SK-N-SH (cell line): ENCODE measurements at regions not wholly inside any gene's neighbourhood (a gene's known extent, or its start where the extent isn't known, plus 50 kb on each side); places are given as distances from the start of the nearest gene placed in this dataset.

Source experiments
- CTCF ChIA-PET: fragments of 300-600, 350-600 bp; formaldehyde crosslinking; extraction: SDS; loops from one replicate; lab custom pipeline; 2021; lab: Yijun Ruan, JAX
- POLR2A ChIA-PET: fragments of 350-600 bp; sonication (Branson Sonifier 250); formaldehyde crosslinking; extraction: SDS; loops from one replicate; lab custom pipeline; 2020; ENCODE audit warnings: antibody characterized with exemption, inconsistent platforms; lab: Yijun Ruan, JAX
- DNase-seq: peaks from one replicate; pipeline ENCODE4 v3.0.0; 2012
- H2AFZ ChIP-seq: fragments of 200-600 bp; sonication (generic); 2 replicates; pipeline ENCODE4 v1.8.1; 2016; ENCODE audit warnings: antibody characterized with exemption, mild to moderate bottlenecking, low read depth
- H3F3A ChIP-seq: fragments of 200-600 bp; sonication (generic); replicated peaks from 2 replicates; pipeline ENCODE3; 2016; ENCODE audit warnings: antibody characterized with exemption, mild to moderate bottlenecking; ENCODE audit not compliant: insufficient read depth
- H3K27ac ChIP-seq, 2 experiments: fragments of 200-500 bp in 1 of 2; fragments of 200-600 bp in 1 of 2; sonication (Bioruptor generic) in 1 of 2; sonication (generic), shearing (Covaris generic) in 1 of 2; 2 replicates each; pipeline versions ENCODE4 v1.5.1 to v1.6.1; 2014 to 2016; ENCODE audit warnings: low read depth in 2 of 2, inconsistent platforms in 1 of 2, low read length in 1 of 2, mild to moderate bottlenecking in 1 of 2, mixed read lengths in 1 of 2
- H3K27me3 ChIP-seq: fragments of 200-600 bp; sonication (generic), shearing (Covaris generic); 2 replicates; pipeline ENCODE4 v1.6.1; 2016; ENCODE audit warnings: mixed run types; ENCODE audit not compliant: insufficient read depth
- H3K36me3 ChIP-seq, 2 experiments: fragments of 200-500 bp in 1 of 2; fragments of 200-600 bp in 1 of 2; sonication (Bioruptor generic) in 1 of 2; sonication (generic) in 1 of 2; replicated peaks in 1 of 2; 2 replicates each; pipeline versions ENCODE3 to v1.5.1; 2014 to 2016; ENCODE audit warnings: low read length in 1 of 2, mild to moderate bottlenecking in 1 of 2; ENCODE audit not compliant: insufficient read depth in 2 of 2, control insufficient read depth in 1 of 2
- H3K4me1 ChIP-seq, 2 experiments: fragments of 200-500 bp in 1 of 2; fragments of 200-600 bp in 1 of 2; sonication (Bioruptor generic) in 1 of 2; sonication (generic), shearing (Covaris generic) in 1 of 2; 2 replicates each; pipeline versions ENCODE4 v1.5.1 to v1.6.1; 2014 to 2016; ENCODE audit warnings: low read depth in 1 of 2, low read length in 1 of 2, mixed run types in 1 of 2; ENCODE audit not compliant: insufficient read depth in 2 of 2, control insufficient read depth in 1 of 2
- H3K4me2 ChIP-seq: fragments of 200-600 bp; sonication (generic), shearing (Covaris generic); 2 replicates; pipeline ENCODE4 v1.6.1; 2017; ENCODE audit warnings: mixed run types
- H3K4me3 ChIP-seq, 2 experiments: fragments of 200-500 bp in 1 of 2; fragments of 200-600 bp in 1 of 2; sonication (Bioruptor generic) in 1 of 2; sonication (generic), shearing (Covaris generic) in 1 of 2; 2 replicates each; pipeline versions ENCODE4 v1.5.1 to v1.8.1; 2014 to 2016; ENCODE audit warnings: low read depth in 2 of 2, inconsistent platforms in 1 of 2, low read length in 1 of 2, mild to moderate bottlenecking in 1 of 2, mixed read lengths in 1 of 2, moderate library complexity in 1 of 2
- H3K79me2 ChIP-seq: fragments of 200-600 bp; sonication (generic); 2 replicates; pipeline ENCODE4 v1.8.1; 2017; ENCODE audit warnings: mild to moderate bottlenecking; ENCODE audit not compliant: insufficient read depth
- H3K9ac ChIP-seq: fragments of 200-600 bp; sonication (generic); 2 replicates; pipeline ENCODE4 v1.6.1; 2017; ENCODE audit warnings: mixed run types
- H3K9me2 ChIP-seq: fragments of 200-600 bp; sonication (generic); 2 replicates; pipeline ENCODE4 v1.6.1; 2017; ENCODE audit warnings: mixed run types
- H3K9me3 ChIP-seq: fragments of 200-600 bp; sonication (generic); 2 replicates; pipeline ENCODE4 v1.6.1; 2017; ENCODE audit warnings: mixed run types, mild to moderate bottlenecking, moderate library complexity
- H4K20me1 ChIP-seq: fragments of 200-600 bp; sonication (generic); 2 replicates; pipeline ENCODE4 v1.6.1; 2017; ENCODE audit warnings: mild to moderate bottlenecking, mixed run types; ENCODE audit not compliant: insufficient read depth
- FOXJ3 ChIP-seq: sonication (generic); formaldehyde crosslinking; IDR thresholded peaks from 2 replicates; pipeline ENCODE4 v1.5.1; 2020; ENCODE audit warnings: mild to moderate bottlenecking, missing genetic modification reagents
- FOXM1 ChIP-seq: IDR thresholded peaks from 2 replicates; pipeline ENCODE4 v1.4.0; 2012; ENCODE audit warnings: low read depth, mild to moderate bottlenecking
- NFIC ChIP-seq: IDR thresholded peaks from 2 replicates; pipeline ENCODE4 v1.4.0; 2012; ENCODE audit warnings: borderline replicate concordance
- PBX3 ChIP-seq: IDR thresholded peaks from 2 replicates; pipeline ENCODE4; 2012
- RAD21 ChIP-seq: IDR thresholded peaks from 2 replicates; pipeline ENCODE4 v1.6.1; 2012; ENCODE audit warnings: mild to moderate bottlenecking, low read length
- SIN3A ChIP-seq: IDR thresholded peaks from 2 replicates; pipeline ENCODE4 v1.6.1; 2012; ENCODE audit warnings: low read depth, mild to moderate bottlenecking, low read length, moderate library complexity, borderline replicate concordance
- SMC3 ChIP-seq: IDR thresholded peaks from 2 replicates; pipeline ENCODE4 v1.6.1; 2012; ENCODE audit warnings: low read depth, low read length, improper control_type of control experiment
- TAF1 ChIP-seq: IDR thresholded peaks from 2 replicates; pipeline ENCODE4 v1.6.1; 2012; ENCODE audit warnings: low read depth, mild to moderate bottlenecking, low read length, moderate library complexity, borderline replicate concordance
- YY1 ChIP-seq: IDR thresholded peaks from 2 replicates; pipeline ENCODE4 v1.4.0; 2012; ENCODE audit warnings: low read depth, mild to moderate bottlenecking
- WGBS: methylation state at CpG from one replicate; pipeline ENCODE4 v1.1.6; 2017; ENCODE audit warnings: low lambda C conversion rate; 5-methylcytosine and 5-hydroxymethylcytosine counted together
- TF ChIP-seq, protein P1 (sequence below): fragments of 150-350 bp; IDR thresholded peaks from 2 replicates; pipeline ENCODE4 v1.6.1; 2016; ENCODE audit warnings: mild to moderate bottlenecking, low read depth, low read length
- TF ChIP-seq, protein P2 (sequence below): fragments of 200-600 bp; sonication (generic); IDR thresholded peaks from 2 replicates; pipeline ENCODE4 v1.6.1; 2017; ENCODE audit warnings: antibody characterized with exemption, mild to moderate bottlenecking, moderate library complexity
- TF ChIP-seq, protein P3 (sequence below): IDR thresholded peaks from 2 replicates; pipeline ENCODE4 v1.6.1; 2012; ENCODE audit warnings: mild to moderate bottlenecking, low read depth, low read length, moderate library complexity

GRCh38 chr16:80318107-80318506 lies 222.7 kb upstream of the DYNLRB2 start:
- no peak overlapping the region for H3K4me3 ChIP-seq
- DNase-seq, result no peak
- H3K27me3 ChIP-seq, result no peaks in the 10 kb centered on the region
- WGBS, result 65% methylated on average over 1 of the region's 1 CpG
- no peaks in the 10 kb centered on the region for H3K9me3 ChIP-seq
- no peaks in the 10 kb centered on the region; a peak in 1 of 4 replicates for H3K4me1 ChIP-seq
- H4K20me1 ChIP-seq, result no peaks in the 10 kb centered on the region
- no peaks in the 10 kb centered on the region for H3F3A ChIP-seq
- no peak overlapping the region for H3K9ac ChIP-seq
- no peak overlapping the region for H2AFZ ChIP-seq
- POLR2A ChIA-PET, result no interaction called here
- no peak overlapping the region for H3K4me2 ChIP-seq
- TF ChIP-seq TAF1 (no peak), RAD21 (no peak), SIN3A (no peak)
- TF ChIP-seq, all 33 proteins: peak for 0
- H3K36me3 ChIP-seq, result no peaks in the 10 kb centered on the region
- no peak overlapping the region for H3K27ac ChIP-seq
- H3K9me2 ChIP-seq, result no peaks in the 10 kb centered on the region
- CTCF ChIA-PET, result interaction anchor here (0.9 to 1.5 kb wide), 2 partner anchors 8 to 321 kb away, joined by 4 to 5 read pairs; no protein-coding TSS in a partner anchor
- H3K79me2 ChIP-seq, result no peaks in the 10 kb centered on the region

DNA sequence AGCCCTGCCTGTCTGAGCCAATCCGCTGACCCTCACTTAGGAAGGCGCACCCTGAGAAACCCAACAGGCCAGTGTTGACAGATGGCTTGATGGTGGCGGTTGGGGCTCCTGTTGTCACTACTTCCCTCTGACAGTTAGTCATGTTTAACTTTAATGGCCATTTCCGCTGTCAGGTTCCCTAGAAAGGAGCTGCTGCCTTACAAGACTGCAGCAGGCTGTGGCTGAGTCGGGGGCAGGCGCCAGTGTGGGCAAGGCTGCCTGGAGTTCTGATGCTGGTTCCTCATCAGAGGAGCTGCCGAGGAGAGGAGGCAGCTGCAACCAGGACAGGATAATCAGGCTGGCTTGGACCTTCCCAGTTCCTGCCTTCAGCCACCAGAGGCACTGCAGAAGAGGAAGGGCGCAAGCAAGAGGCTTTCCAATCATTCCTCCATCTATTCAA lies 223.2 kb upstream of the DYNLRB2 start:
- H3K9me3 ChIP-seq, result no peaks in the 10 kb centered on the region
- H3K4me1 ChIP-seq, result no peaks in the 10 kb centered on the region; a peak in 1 of 4 replicates
- 44% methylated on average over 7 of the region's 8 CpGs for WGBS
- H3K9me2 ChIP-seq, result no peaks in the 10 kb centered on the region
- no peak for TF ChIP-seq YY1
- no peak overlapping the region for H3K9ac ChIP-seq
- peak; percentile 27 for DNase-seq
- H3K4me3 ChIP-seq, result no peak overlapping the region
- no peaks in the 10 kb centered on the region for H3F3A ChIP-seq
- H3K79me2 ChIP-seq, result no peaks in the 10 kb centered on the region
- no peaks in the 10 kb centered on the region for H4K20me1 ChIP-seq
- no peaks in the 10 kb centered on the region for H3K36me3 ChIP-seq
- H3K27ac ChIP-seq, result no peak overlapping the region
- H2AFZ ChIP-seq, result no peak overlapping the region
- H3K27me3 ChIP-seq, result no peaks in the 10 kb centered on the region
- H3K4me2 ChIP-seq, result no peak overlapping the region
- ChIA-PET CTCF (interaction anchor here (0.9 to 1.5 kb wide), 3 partner anchors 8 to 321 kb away, joined by 4 to 5 read pairs (median 4); no protein-coding TSS in a partner anchor), POLR2A (no interaction called here)

GRCh38 chr16:80317116-80317515 lies 223.7 kb upstream of the DYNLRB2 start:
- Histone ChIP-seq H3K9me2 (no peaks in the 10 kb centered on the region), H3K36me3 (no peaks in the 10 kb centered on the region), H3K79me2 (no peaks in the 10 kb centered on the region), H3K9ac (no peak overlapping the region), H3K27ac (no peak overlapping the region), H4K20me1 (no peaks in the 10 kb centered on the region), H3K9me3 (no peaks in the 10 kb centered on the region), H2AFZ (no peak overlapping the region), H3K4me3 (no peak overlapping the region), H3K27me3 (no peaks in the 10 kb centered on the region), H3F3A (no peaks in the 10 kb centered on the region), H3K4me1 (no peaks in the 10 kb centered on the region; a peak in 1 of 4 replicates), H3K4me2 (no peak overlapping the region)
- ChIA-PET POLR2A (no interaction called here), CTCF (interaction anchor here (1.3 to 1.5 kb wide), 2 partner anchors 7 to 14 kb away, joined by 4 to 5 read pairs; no protein-coding TSS in a partner anchor)
- WGBS, result 24% methylated on average over 10 of the region's 10 CpGs
- DNase-seq, result no peak
- TF ChIP-seq, protein P1, sequence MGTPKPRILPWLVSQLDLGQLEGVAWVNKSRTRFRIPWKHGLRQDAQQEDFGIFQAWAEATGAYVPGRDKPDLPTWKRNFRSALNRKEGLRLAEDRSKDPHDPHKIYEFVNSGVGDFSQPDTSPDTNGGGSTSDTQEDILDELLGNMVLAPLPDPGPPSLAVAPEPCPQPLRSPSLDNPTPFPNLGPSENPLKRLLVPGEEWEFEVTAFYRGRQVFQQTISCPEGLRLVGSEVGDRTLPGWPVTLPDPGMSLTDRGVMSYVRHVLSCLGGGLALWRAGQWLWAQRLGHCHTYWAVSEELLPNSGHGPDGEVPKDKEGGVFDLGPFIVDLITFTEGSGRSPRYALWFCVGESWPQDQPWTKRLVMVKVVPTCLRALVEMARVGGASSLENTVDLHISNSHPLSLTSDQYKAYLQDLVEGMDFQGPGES, result no peak
- TF ChIP-seq TAF1 (no peak), SMC3 (no peak), NFIC (no peak), FOXJ3 (CRISPR knock-in tag) (no peak), PBX3 (no peak), FOXM1 (no peak)
- TF ChIP-seq, protein P2, sequence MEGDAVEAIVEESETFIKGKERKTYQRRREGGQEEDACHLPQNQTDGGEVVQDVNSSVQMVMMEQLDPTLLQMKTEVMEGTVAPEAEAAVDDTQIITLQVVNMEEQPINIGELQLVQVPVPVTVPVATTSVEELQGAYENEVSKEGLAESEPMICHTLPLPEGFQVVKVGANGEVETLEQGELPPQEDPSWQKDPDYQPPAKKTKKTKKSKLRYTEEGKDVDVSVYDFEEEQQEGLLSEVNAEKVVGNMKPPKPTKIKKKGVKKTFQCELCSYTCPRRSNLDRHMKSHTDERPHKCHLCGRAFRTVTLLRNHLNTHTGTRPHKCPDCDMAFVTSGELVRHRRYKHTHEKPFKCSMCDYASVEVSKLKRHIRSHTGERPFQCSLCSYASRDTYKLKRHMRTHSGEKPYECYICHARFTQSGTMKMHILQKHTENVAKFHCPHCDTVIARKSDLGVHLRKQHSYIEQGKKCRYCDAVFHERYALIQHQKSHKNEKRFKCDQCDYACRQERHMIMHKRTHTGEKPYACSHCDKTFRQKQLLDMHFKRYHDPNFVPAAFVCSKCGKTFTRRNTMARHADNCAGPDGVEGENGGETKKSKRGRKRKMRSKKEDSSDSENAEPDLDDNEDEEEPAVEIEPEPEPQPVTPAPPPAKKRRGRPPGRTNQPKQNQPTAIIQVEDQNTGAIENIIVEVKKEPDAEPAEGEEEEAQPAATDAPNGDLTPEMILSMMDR, result no peak
- TF ChIP-seq, protein P3, sequence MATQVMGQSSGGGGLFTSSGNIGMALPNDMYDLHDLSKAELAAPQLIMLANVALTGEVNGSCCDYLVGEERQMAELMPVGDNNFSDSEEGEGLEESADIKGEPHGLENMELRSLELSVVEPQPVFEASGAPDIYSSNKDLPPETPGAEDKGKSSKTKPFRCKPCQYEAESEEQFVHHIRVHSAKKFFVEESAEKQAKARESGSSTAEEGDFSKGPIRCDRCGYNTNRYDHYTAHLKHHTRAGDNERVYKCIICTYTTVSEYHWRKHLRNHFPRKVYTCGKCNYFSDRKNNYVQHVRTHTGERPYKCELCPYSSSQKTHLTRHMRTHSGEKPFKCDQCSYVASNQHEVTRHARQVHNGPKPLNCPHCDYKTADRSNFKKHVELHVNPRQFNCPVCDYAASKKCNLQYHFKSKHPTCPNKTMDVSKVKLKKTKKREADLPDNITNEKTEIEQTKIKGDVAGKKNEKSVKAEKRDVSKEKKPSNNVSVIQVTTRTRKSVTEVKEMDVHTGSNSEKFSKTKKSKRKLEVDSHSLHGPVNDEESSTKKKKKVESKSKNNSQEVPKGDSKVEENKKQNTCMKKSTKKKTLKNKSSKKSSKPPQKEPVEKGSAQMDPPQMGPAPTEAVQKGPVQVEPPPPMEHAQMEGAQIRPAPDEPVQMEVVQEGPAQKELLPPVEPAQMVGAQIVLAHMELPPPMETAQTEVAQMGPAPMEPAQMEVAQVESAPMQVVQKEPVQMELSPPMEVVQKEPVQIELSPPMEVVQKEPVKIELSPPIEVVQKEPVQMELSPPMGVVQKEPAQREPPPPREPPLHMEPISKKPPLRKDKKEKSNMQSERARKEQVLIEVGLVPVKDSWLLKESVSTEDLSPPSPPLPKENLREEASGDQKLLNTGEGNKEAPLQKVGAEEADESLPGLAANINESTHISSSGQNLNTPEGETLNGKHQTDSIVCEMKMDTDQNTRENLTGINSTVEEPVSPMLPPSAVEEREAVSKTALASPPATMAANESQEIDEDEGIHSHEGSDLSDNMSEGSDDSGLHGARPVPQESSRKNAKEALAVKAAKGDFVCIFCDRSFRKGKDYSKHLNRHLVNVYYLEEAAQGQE, result no peak
